NCI-H2196 treated with DMSO at 0.1 percent for 48 hours (cell line): ENCODE measurements at regions not wholly inside any gene's neighbourhood (a gene's known extent, or its start where the extent isn't known, plus 50 kb on each side); places are given as distances from the start of the nearest gene placed in this dataset.

Experiments
- DNase-seq: peaks from one replicate; lab custom pipeline; 2025; ENCODE audit not compliant: unreplicated experiment; lab: John Stamatoyannopoulos, UW

DNA sequence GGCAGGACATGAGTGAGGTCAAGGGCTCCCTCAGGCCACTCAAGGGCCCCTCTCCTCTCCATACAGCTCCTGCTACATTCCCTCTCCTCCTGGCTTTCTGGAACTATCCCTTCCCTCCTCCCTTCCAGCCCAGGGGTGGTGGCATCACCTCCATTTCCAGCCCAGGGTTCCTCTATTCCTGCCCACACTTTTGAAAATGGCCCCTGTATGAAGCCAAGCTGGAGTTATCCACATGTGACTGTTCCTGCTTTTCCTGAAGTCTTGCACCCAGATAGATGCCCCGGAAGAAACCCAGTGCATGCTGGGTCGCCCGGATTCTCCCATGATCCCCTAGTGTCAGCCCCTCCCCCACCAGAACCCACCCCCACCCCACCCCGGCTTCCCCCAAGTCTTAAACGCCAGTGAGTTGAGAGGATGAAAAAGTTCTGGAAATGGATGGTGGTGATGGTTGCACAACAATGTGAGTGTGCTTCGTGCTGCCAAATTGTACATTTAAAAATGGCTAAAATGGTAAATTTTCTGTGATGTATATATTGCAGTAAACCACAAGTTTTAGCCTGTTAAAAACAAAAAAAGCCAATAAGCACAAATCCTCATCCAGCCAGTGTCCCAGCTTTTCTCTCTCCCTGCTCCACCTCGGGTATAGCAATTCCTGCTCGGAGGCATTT is 136.9 kb downstream of the SCARB1 start:
- DNase-seq: no peak

DNA sequence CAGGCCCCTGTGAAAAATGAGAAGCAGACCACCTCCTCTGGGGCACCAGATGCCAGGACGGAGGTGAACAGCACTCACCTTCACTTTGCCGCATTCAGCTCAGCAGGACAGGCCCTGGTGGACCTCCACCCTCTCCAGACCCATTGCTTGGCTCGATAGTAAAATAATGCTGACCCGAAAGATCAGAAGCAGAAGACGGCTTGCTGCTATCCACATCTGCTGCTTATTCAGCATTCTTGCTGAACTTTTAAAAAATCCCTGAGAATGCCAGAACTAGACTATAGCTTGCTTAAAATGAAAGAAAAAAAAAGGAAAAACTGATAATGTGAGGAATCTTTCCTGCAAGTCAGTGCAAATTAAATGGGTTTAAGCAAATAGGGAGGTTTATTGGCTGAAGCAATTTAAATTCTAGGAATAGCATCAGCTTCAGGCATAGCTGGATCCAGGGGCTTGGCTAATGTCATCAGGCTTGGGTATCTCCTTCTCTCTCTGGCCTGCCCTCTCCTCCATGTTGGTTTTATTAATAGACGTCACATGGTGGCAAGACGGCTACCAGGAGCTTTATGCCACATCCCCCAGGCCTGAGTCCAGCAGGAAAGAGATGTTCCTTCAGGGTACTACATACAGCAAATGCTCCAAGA is 137.9 kb downstream of the SCARB1 start:
- no peak for DNase-seq

DNA sequence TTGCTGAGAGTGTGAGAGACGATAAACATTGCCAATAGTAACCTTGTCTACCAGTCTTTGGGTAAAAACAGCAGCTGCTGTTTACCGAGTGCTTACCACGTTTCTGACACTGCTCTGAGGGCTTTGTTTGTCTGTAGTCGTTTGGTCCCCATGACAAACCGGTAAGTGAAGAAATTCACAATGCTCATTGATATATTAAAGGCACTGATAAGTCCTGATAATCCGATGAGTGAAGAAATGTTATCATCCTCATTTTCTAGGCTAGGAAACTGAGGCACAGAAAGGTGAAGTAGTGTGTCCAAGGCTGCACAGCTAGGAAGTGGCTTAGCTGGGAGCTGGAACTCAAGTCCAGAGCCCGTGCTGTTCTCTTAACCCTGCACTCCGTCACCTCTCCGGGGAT is 138.6 kb downstream of the SCARB1 start:
- DNase-seq: no peak

DNA sequence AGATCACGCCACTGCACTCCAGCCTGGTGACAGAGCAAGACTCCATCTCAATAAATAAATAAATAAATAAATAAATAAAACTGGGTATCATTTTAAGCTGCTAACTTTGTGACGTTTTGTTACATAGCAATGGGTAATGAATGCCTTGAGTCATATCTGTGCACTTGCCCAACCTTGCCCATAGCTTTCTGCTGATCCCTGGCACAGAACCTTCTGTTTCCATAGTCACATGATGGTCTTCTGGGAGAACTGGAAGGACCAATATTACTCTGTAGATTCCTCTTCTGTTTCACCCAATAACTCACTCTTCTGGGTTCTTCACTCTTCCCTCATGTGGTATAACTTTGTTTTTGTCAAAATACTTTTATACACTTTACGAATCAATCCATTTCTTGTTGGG is 140.8 kb downstream of the SCARB1 start:
- DNase-seq: no peak

DNA sequence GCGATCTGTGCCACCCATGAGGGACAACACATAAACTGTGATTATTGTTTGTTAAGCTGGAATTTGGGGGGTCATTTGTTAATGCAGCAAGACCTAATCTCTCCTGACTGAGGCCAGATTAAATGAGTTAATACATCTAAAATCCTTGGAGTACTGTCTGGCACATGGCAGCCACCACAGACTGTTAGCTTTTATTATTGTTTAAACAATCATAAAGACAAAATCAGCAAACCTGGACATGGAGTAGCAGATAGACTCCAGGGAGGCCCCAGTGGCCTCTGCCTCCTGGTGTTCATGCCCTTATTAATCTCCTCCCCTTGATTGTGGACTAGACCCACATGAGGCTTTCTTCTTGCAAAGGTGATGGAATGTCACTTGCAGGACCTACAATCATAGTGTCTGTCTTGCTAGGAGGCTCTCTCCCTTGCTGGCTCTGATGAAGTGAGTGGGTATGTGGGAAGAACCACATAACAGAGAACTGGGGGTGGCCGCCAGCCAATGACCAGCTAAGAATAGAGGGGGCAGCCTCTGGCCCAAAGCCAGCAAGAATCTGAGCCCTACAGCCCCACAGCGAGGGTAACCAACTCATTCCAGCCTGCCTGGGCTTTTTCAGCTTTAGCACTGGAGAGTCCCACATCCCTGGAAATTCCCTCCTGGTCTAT is 142.0 kb downstream of the SCARB1 start:
- no peak for DNase-seq

DNA sequence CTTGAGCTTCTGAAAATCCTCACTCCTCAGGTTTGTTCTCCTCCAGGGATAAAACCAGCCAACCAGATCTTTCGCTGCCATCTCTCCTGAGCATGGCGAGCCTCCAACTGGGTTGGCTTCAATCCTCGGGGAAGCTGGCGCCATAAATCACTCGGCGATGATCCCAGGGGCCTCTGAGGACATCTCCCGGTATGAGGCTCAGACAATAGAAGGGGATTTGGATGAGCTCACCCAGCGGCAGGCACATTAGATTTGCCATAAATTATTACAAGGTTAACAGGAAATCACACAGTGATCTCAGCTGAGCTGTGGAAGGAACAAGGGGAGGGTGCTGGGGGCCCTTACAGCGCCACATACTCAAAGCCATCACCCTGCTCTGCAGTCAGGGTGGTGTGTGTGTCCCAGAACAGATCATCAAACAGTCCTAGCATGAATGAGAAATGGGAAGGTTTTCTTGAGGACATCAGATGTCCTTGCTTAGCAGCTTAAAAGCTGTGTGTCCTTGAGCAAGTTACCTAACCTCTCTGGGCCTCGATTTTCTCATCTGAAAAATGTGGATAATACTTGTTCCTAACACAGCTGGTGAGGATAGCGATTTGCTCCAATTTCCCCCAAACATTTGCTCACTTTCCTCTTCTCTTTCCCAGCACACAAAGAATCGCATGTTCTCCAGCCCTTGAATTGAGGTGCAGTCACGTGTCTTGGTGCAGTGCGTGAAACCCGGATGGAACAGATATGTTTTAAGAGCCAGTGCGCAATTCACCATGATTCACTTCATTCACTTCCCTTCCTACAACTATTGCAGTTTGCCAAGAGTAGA is 142.8 kb downstream of the SCARB1 start:
- peak; percentile 87 for DNase-seq

DNA sequence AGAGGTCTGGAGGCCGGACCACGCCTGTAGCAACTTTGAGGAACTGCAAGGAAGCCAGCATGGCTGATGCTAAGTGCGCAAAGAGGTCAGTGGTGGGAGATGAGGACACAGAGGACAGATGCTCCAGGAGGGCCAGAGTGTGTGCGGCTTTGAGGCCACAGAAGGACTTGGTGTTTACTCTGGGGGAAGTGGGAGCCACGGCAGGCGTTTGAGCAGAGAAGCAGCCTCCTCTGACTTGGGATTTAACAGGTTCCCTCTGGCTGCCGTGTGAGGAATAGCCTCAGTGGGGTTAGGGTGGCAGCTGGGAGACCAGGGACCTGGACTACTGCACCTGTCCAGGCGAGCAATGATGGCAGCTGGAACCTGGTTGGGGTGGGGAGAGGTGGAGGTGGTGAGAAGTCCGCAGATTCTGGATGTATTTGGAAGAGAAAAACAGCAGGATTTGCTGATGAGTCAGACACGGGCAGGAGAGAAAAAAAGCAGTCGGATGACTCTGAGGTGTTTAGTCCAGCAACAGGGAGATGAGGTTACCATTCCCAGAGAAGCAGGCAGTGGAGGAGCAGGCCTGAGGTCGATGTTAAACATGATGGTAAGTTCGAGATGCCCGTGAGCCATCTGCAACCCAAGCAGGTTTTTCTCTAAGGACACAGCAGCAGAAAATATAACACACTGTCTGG is 143.5 kb downstream of the SCARB1 start:
- DNase-seq: peak; percentile 88

DNA sequence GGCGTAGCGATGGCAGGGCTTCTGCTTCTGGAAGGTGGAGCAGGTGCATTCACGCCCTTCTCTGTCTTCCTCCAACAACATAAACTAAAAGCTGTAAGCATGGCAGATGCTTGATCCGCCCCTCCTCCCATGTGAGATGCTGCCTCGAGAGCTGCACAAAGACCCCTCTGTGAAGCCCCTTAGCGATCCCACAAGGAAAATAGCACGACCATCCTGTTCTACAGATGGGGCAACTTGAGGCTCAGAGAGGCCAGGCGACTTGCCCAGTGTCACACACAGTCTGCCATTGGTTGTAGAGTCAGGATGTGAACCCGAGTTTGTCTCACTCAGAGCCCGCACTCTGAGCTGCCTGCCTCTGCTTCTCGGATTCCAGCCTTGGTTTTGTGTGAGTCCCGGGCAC is 144.4 kb downstream of the SCARB1 start:
- DNase-seq: no peak

DNA sequence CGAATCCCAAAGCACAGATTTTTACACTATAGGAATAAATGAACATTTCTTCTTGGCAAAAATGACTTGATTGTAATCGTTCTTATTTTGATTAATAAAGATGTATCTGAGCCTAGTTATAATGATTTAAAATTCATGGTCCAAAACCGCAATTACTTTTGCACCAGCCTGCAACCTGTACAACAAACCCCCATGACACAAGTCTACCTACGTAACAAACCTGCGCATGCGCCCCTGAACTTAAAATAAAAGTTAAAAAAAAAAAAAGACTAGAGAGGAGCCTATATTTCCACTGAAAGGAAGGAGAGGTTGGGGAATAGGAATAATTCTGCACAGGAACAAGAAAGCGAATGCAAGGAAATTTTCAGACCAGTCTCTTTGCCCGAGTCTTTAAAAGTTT is 145.2 kb downstream of the SCARB1 start:
- DNase-seq: no peak

DNA sequence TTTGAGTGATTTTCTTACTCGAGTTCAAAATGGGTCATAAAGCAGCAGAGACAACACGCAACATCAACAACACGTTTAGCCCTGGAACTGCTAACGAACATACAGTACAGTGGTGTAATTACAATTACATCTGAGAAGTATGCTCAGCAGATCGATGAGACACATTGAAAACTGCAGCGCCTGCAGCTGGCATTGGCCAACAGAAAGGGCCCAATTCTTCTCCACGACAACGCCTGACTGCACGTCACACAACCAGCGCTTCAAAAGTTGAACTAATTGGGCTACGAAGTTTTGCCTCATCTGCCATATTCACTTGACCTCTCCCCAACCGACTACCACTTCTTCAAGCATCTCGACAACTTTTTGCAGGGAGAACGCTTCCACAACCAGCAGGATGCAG is 145.6 kb downstream of the SCARB1 start:
- no peak for DNase-seq

DNA sequence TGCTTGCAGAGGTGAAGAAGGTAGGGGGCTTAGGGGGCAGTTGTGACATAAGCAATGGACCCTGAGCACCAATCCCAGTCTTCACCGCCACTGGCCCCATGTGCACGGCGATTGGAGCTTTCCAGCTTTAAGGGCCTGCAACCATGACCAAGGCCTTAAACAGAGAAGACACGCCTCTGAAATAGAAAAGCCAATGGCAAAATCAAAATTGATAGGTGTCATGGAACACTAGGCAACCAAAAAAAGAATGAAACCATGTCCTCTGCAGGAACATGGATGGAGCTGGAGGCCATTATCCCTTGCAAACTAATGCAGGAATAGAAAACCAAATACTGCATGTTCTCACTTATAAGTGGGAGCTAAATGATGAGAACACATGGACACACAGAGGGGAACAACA is 146.3 kb downstream of the SCARB1 start:
- no peak for DNase-seq

DNA sequence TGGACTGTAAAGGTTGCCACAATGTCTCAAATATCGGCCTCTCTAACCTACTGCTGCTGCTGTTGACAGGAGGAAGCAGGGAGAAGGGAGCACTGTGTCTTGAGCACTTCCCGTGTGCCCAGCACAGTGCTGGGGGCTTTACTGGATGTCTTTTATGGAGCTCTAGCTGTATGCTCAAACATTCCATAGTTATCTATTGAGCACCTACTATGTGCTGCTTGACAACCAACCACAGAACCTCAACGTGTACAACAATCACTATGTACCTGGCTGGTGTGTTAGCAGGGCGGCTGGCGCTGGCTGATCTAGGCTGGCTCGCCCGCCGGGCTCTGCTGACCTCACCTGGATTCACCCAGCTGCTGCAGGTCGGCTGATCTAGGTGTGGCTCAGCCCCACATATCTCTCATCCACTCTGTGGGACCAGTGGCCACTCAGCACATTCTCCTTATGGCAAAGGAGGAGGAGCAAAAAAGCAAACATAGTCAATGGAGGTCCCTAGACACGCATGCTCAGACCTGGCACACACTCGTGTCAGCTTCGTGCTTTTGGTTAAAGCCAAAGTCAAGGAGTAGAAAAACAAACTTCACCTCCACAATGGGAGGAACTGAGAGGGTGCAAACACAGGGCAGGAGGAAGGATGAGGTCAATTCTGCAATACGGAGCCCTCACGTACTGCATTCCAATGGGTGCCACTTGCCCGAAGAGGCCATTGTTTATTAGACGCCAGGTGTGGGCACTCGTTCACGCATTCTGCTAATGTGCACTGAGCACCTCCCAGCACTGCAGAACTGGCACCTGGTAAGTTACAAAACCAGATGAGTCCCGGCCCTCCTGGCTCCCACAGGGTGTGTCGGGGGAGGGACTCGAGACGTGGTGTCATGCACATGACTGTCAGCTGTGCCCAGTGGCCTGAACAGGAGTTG is 147.2 kb downstream of the SCARB1 start:
- peak; percentile 89 for DNase-seq

DNA sequence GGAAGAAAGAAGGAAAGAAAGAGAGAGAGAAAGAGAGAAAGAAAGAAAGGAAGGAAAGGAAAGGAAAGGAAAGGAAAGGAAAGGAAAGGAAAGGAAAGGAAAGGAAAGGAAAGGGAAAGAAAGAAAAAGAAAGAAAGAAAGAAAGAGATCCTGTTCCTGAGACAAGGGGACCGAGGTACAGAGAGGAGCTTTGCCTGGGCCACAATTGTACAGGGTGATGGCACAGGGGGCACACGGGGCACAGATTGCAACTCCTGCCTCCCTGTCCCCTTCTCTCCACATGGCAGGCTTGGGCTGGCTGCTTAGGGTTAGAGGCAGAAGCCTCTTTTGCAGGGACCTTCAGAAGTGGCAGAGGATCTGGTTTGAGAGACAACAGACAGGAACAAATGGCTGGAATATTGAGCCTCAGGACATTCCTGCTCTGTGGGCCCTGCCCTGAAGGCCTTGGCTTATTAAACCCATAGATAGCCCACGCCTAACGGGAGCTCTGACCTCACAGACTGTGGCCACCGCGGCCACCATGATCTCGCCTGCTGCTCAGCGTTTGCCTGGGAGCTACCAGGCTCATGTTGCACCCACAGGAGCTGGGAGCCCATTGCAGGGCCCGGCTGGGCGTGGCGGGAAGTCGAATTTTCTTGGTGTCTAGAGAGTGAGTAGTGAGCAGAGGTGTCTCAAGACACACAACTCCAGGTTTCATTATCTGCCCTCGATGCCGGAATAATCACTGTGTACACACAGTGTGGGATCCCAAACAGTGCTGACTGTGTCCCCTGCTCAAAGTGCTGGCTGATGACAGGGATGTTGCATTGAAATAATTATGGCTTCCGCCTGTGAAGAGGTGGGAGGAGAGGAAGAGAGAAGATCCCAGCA is 147.9 kb upstream of the NCOR2 start:
- no peak for DNase-seq

DNA sequence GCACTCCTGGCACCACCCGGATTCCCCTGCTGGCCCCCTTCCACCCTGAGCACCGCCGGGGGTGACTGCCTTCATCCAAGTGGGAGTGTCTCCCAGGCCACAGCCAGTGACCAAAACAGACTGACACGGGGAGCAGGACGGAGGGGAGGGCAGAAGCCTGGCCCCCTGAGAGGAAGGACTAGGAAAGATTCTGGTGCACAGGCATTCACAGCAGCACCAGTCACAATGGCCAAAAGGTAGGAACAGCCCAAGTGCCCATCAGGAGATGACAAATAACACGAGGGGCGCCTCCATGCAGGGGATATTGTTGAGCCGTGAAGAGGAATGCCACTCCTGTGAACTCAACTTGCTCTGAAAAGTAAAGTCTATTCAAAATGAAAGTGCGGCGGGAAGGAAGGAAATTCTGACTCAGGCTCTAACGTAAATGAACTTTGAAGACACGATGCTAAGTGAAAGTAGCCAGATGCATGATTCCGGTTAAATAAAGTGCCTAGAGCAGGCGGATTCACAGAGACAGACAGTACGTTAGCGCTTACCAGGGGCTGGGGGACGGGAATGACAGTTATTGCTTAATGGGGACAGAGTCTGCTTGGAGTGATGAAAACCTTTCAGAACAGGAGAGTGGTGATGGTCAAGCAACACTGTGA is 146.1 kb upstream of the NCOR2 start:
- no peak for DNase-seq

DNA sequence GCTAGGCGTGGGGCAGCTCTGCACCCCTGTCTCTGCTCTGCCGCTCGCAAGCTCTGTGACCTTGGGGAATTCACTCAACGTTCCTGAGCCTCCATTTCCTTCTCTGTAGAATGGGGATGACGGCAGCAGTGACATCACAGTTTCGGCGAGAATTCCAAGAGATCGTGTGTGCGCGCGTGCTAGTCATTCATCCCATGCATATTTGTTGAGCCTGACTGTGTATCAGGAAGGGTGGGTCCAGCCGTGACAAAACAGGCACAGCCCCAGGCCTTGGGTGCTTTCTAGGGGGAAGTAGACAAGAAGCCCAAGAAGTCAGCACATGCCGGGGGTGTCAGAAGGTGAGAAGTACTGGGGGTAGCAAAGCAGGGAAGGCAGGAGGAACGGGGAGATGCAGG is 145.6 kb upstream of the NCOR2 start:
- no peak for DNase-seq

DNA sequence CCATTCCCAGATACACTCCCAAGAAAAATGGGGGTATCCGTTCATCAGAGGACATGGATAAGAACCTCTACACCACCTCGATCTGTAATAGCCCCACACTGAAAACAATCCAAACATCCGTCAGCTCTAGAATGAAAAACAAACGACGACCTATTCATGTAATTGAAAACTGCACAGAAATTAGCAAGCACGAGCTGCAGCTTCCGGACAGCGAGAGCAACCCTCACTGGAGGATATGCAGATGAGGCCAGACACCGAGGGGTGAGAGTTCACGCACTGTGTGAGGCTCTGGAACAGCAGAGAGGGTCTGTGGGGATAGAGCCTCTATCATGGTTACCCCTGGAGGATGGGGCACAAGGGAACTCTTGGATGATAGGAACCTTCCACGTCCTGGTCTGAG is 143.9 kb upstream of the NCOR2 start:
- DNase-seq: no peak

DNA sequence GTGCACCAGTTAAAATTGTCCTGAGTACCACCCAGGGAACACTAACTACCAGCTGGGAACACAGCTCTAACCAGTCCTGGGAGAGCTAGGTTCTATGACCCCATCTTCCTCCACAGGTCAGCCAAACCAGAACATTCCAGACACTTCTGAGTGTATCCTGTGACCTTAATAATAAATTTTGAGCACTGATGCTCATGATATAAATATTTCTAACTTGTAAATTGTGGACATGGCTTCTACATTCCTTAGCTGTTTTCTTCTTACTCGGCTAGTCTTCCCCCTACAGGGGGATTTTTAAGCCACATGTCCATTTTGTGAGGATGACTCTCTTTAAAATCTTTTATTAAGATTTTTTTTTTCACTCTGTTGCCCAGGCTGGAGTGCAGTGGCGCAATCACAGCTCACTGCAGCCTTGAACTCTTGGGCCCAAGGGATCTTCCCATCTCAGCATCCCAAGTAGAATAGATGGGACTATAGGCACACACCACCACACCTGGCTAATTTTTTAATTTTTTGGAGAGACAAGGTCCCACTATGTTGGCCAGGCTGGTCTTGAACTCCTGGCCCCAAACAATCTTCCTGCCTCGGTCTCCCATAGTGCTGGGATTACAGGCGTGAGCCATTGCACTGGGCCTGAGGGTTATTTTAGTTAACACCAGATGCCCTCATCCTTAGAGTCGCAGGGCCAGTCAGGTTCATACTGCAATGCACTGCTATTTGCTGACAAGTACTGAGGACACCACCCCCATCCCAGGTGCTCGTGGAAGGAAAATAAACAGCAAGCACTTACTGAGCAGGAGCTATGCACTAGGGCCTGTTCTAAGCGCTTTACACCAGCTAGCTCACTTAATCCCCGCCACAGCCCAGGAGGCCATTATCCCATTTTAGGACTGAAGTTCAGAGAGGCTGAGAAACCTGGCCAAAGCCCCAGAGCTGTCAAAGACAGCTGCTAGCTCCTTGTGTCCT is 142.6 kb upstream of the NCOR2 start:
- no peak for DNase-seq

DNA sequence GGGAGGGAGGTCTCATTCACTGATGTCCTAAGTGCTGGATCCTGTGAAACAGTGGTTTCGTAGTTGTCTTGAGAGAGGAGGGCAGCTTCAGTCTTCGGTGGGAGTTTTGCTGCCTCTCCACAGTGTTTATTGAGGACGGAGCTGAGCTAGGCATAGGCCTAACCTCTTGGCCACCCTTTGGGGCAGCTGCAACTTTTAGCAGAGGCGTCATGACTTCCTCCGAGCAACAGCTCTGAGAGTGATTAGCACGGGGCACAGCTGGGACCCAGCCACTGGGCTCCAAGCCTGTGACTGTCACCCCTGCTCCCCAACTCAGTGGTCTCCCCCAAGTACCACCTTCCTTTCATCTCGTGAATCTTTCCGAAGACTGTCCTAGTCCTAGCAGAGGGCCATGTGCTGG is 139.9 kb upstream of the NCOR2 start:
- DNase-seq: no peak
